GM19468 (cell line): ENCODE measurements at regions not wholly inside any gene's neighbourhood (a gene's known extent, or its start where the extent isn't known, plus 50 kb on each side); places are given as distances from the start of the nearest gene placed in this dataset.

Source experiments
- ATAC-seq: cut with Tn5 transposase; IDR thresholded peaks from one replicate; pipeline ENCODE4 v1.9.1; 2021; ENCODE audit warnings: mild to moderate bottlenecking, moderate library complexity, moderate number of reproducible peaks; ENCODE audit not compliant: unreplicated experiment; ENCODE audit errors: extremely low read depth

DNA sequence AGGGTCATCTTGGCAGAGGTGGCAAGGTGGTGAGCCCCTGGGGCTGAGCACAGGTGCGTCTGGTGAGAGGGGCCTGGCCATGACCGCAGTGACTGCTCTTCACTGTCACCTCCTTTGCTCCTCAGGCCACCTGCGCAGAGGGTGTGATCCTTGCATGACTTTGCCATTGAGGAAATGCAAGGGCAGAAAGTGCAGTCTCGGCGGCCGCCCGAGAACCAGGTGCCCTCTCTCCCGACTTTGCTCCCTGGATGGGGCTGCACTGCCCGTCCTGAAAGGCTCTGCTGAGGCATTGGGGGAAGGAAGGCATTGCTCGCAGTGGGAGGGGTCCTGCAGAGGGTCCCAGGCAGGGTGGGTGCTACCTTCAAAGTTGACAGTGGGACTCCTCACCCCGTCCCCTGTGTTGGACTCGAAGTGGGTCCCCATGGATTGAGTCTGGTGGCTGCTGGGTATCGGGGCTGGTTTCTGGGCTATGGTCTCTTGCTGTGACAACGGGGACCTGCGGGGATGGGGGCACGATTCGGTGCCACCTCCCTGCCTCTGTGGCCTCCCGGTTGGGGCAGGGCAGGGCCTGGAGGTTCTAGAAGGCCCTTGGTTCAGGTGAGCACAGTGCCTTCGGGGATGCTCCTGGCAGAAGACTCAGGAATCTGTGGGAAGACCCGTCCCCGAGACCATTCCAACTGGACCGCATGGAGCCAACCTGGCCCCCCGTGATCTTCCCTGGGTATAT is 1239.4 kb downstream of the BRD1 start:
- ATAC-seq, result no peak

DNA sequence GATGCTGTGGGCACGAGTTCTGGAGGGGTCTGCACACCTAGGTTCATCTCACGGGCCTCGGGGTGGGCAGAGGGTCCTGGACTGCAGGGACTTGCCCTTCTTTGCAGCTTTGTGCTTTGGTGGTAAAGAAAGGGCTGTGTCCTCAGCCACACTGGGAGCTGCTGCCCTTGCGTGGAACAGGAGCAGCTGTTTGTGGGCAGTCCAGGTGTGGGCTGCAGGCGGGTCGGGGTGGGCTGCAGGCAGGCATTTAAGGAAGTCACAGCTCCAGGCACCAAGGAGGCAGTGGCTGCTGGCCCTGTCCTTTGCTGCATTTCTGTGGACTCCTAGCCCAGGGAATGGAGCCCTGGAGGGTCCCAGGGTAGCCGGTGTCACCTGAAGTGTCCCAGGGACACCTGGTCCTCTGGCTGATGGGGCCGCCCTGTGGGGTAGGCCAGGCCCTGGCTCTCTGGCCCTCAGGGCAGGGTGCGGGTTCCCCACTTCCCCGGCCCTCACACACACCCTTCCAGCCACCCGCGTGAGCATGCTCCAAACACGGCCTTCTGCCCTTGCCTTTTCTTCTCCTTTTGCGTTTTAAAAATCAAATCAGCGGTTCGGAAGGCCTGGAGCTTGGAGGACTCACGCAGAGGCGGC is 1240.3 kb downstream of the BRD1 start:
- no peak for ATAC-seq

- no peak for ATAC-seq
Observed at GRCh38 chr22:48586799-48587185, 1240.9 kb downstream of the BRD1 start.

DNA sequence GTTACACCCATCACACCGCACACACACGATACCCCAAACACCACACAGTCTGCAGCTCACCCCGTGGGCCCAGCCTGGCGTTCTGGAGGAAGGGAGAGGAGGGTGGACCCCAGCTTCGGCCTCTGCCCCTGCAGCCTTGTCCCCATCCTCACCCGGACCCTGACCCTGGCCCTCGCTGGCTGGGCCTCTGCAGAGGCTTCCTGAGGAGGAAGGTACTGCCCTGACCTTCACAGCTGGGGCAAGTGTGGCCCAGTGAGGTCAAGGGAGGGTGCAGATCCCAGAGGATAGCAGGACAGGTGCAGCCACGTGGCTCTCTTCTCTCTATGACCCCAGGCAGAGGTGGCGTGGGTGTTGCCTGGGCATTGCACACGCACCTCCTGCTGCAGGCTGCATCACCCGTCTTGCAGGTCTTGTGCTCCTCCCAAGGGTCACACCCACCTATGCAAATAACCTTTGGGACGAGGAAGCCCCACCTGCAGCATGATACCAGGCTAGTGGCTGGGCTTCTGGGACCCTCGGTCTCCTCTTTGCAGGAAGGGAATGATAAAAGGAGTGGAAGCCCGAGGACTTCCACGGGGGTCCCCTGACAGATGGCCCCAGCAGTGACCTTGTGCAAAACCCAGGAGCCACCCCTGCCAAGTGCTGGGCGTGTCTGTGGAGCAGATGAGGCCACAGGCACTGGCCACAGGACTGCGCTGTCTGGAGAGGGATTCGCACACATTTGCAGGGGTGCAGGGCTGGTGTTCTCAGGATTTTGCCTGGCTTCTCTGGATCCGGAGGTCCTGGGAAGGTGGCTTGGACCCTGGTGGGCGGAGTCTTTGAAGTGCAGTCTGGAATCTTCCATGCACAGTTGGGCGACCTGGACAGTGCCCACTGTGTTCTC is 1241.5 kb downstream of the BRD1 start:
- ATAC-seq, result no peak

GRCh38 chr22:48584170-48584569 is 1243.5 kb downstream of the BRD1 start:
- ATAC-seq, result no peak

DNA sequence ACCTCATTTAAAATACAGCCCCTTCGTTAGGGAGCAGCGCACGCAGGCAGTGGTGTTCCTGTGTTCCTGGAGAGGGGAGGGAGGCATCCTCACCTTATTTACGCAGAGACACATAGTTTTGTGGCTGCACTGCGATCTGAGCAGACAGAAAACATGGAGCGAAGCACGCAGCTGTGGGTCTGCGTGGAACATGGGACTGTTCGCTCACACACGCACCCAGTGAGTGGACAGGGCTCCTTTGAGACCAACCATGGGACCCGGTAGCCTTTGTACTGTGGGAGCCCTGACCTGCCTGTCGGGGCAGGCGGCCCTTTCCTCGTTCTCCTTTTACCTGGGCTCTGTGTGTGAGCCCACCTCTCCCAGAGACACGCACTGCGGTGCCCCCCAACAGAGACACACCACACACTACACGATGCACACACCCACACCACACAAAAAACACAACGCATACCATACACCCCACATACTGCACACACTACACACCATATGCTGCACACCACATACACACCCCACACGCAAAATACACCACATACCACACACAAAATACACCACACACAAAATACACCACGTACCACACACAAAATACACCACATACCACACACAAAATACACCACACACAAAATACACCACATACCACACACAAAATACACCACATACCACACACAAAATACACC is 1245.7 kb downstream of the BRD1 start:
- no peak for ATAC-seq

GRCh38 chr22:48581205-48581766 is 1246.4 kb downstream of the BRD1 start:
- ATAC-seq, result no peak

GRCh38 chr22:48580481-48580970 is 1247.1 kb downstream of the BRD1 start:
- no peak for ATAC-seq

- no peak for ATAC-seq
Observed at GRCh38 chr22:48579928-48580309, 1247.8 kb downstream of the BRD1 start.

DNA sequence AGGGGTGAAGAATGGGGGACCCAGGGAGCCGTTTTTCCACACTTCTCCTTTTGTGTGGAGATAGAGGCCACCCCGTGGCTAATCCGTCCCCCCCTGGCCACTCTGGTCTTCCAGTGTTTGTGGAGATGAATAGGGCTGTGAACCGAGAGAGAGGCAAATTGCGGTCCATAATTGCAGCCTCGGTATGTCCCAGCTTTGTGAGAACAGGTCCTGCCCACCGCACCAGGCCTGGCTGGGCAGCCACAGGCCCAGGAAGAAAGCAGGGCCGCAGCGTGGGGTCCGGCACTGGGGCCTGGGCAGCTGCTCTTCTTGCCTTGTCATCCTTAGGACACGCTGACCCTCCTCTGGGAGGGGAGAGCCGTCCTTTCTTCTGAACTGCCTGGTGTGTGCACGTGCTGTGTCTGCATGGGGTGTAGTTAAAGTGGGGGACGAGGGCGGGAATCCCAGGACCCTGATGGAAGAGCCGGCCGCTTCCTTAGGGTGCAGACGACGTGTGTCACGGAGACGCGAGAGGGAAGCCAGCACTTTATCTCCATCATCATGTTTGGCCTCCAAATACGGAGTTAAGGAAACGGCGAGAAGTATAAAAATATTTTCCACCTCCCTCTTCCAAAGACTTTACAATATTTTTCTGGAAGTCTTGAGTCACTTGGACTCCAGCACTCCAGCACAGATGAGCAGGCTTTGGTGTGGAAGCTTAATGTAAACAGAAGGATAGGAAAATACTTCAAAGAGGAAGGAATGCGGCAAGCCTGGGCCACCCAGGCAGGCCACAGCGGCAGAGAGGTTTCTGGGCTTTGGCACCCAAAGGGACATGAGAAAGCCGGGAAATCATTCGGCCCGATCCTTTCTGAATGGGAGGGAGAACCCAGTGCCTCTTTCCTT is 1248.4 kb downstream of the BRD1 start:
- ATAC-seq, result no peak

DNA sequence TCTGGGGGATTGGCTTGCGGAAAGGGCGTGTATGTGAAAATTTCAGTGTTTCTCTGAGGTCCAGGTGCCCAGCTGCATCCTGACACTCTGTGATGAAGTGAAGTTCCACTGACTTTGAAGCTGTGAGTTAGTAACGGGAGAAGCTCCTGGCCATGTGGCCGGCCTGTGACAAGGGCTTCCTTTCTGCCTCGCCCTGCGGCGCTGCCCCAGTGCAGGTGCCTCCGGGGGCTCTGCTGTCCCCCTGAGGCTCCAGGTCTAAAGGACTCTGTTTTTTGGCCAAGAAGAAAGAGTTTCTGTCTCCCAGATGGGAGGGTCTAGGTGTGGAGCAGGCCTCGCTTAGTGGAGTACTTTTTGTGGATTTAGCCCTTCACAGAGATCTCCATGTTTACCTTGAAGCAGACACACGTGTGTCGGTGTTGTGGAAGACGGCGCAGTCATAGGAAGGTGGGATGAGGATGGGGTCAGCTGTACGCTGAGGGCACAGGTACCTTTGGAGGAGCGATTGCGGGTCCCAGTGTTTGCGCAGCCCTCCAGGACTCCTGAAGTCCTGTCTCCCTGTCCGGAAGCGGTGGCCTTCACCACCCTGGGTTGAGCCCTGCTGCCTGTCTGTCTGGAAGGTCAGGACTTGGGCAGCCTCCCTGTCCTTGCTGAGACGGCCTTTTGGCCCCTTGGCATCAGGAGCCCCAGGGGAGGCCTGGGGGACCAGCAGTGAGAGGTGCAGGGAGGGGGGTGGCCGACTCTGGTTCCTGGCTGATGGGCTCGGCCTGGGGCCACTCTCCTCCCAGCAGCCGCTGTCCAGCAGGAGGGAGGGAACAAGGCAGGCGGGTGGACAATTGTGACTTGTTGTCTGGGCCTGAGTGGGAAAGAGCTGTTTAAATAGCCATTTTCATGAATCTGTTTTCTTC is 1249.3 kb downstream of the BRD1 start:
- ATAC-seq, result no peak

DNA sequence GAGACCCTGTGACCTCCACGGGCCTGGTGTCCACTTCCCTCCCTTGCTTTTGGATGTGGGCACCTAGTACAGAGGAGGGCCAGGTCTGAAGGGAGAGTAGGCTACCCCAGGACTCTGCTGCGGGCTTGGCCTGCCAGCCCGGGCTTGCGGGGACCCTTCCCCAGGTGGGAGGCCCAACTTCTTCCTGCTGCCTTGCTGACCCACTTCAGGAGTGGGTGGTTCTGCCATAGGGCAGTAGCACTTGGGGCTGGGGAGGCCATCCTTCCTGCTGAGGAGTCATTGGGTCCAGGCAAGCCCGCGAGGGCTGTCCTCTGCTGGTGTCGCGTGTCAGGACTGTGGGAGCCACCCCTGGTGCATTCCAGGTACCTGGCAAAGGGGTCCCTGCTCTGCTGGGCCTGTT is 1250.0 kb downstream of the BRD1 start:
- no peak for ATAC-seq

GRCh38 chr22:48577014-48577690 is 1250.5 kb downstream of the BRD1 start:
- ATAC-seq, result no peak

DNA sequence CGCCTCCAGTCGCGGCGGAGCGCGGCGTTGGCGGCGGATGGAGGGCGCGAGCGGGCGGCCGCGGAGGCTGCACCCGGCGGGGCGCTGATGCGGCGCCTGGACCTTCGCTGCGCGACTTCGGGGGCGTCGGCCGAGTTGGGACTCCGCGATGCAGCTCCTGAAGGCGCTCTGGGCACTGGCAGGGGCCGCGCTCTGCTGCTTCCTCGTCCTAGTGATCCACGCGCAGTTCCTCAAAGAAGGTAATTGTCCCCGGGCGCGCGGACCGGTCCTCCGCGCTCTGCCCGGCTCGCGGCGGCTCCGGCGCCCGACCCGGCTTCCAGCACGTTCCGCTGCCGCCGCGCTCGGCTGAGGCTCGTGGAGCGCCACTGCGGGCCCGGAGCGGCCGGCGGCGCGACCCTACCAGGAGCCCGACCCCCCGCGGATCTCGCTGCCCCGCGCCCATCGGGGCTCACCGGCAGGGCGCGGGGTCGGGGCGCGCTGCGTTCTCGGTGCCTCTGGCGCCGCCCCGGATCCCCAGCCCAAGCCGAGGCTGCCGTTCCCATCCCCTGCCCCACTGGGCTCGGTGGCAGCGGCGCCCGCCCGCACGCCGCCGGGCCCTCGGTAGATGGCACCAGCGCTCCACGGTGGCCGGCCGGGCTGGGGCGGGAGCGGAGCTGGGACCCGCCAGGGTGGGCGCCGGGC is 1251.2 kb downstream of the BRD1 start:
- ATAC-seq, result no peak

GRCh38 chr22:48575618-48576332 is 1251.9 kb downstream of the BRD1 start:
- no peak for ATAC-seq
